Stomach (tissue), 8 donors: ENCODE measurements at regions not wholly inside any gene's neighbourhood (a gene's known extent, or its start where the extent isn't known, plus 50 kb on each side); places are given as distances from the start of the nearest gene placed in this dataset.
"Not testable (repeated sequence)": the region's sequence is repeated elsewhere in the genome, so short reads cannot be mapped to it uniquely, and the experiment has no call there.

ENCODE experiments used
- DNase-seq, 2 donors: peaks; one replicate each; pipeline versions ENCODE4 v3.0.0 to v3.0.0-alpha.2; 2013 to 2019
- H3K27ac ChIP-seq, 5 donors: fragments of 200-600 bp in 4 of 5; sonication (generic) in 4 of 5; one replicate each; pipeline ENCODE4 v1.5.1; 2013 to 2019; ENCODE audit warnings: mild to moderate bottlenecking in 1 of 5, moderate library complexity in 1 of 5
- H3K27me3 ChIP-seq, 3 donors: fragments of 200-600 bp; sonication (generic); one replicate each; pipeline ENCODE4 v1.5.1; 2017 to 2019; ENCODE audit warnings: mixed run types in 1 of 3
- H3K36me3 ChIP-seq, 4 donors: fragments of 200-600 bp; sonication (generic); 1 replicate in 3 of 4; 2 replicates in 1 of 4; pipeline ENCODE4 v1.5.1; 2016 to 2019
- H3K4me1 ChIP-seq, 4 donors: fragments of 200-600 bp; sonication (generic); one replicate each; pipeline ENCODE4 v1.5.1; 2016 to 2019
- H3K4me3 ChIP-seq, 4 donors: fragments of 200-600 bp; sonication (generic) in 3 of 4; one replicate each; pipeline ENCODE4 v1.5.1; 2016 to 2019; ENCODE audit warnings: mild to moderate bottlenecking in 1 of 4
- H3K9me3 ChIP-seq, 4 donors: fragments of 200-600 bp; sonication (generic); one replicate each; pipeline ENCODE4 v1.5.1; 2016 to 2019
- EP300 ChIP-seq: sonication (generic); formaldehyde crosslinking; IDR thresholded peaks from one replicate; pipeline ENCODE4 v1.6.1; 2017; ENCODE audit warnings: antibody characterized with exemption
- POLR2A ChIP-seq, 4 donors: fragments of 450-650 bp; IDR thresholded peaks; one replicate each; pipeline ENCODE4 v1.6.1; 2016; ENCODE audit warnings: antibody characterized with exemption in 4 of 4, control low read depth in 2 of 4, mild to moderate bottlenecking in 1 of 4, moderate library complexity in 1 of 4
- POLR2AphosphoS5 ChIP-seq, 3 donors: sonication (generic); formaldehyde crosslinking; IDR thresholded peaks; one replicate each; pipeline ENCODE4 v1.6.1; 2016; ENCODE audit warnings: antibody characterized with exemption in 3 of 3
- WGBS, 5 donors: extraction: QIAGEN DNeasy Blood & Tissue Kit in 3 of 5; methylation state at CpG; one replicate each; pipeline versions ENCODE4 v1.1.5 to v1.1.7; 2013 to 2018; 5-methylcytosine and 5-hydroxymethylcytosine counted together
- intact Hi-C: fragments of 100-400 bp; cut with DNase I; formaldehyde crosslinking; loops from one replicate; pipeline ENCODE4 v1.15.1; 2023; ENCODE audit warnings: low total_unique reads
- TF ChIP-seq, protein P1 (sequence below), 7 experiments: fragments of 450-650 bp in 4 of 7; fragments of 200-600 bp in 3 of 7; sonication (generic) in 3 of 7; IDR thresholded peaks; one replicate each; pipeline ENCODE4 v1.5.1; 2016 to 2019; ENCODE audit warnings: antibody characterized with exemption in 7 of 7, control low read depth in 2 of 7, mild to moderate bottlenecking in 1 of 7
- donor health status: healthy with polysubstance abuse.
- donor health status: Bipolar disorder and iron deficiency.
- donor health status: healthy.

DNA sequence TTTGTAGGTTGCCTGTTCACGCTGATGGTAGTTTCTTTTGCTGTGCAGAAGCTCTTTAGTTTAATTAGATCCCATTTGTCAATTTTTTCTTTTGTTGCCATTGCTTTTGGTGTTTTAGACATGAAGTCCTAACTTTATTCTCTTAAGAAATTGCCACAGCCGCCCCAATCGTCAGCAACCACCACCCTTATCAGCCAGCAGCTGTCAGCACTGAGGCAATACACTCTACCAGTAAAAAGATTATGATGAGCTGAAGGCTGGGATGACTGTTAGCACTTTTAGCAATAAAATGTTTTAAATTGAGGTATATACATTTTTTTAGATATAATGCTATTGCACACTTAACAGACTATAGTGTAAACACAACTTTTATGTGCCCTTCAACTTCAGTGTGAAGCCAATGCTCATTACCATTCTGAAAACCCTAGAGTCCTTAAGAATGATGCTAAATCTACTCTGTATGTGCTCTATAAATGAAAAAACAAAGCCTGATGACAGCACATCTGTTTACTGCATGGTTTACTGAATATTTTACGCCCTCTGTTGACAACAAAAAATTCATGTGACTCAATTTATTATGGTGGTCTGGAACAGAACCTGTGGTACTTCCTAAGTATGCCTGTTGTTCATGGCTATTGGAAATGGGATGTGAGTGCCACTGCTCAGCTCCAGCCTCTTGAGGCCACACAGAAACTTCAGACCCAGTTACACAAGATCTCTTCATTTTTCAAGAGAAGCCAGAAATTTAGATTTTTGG, 197.4 kb downstream of the DUSP6 start:
- Histone ChIP-seq H3K4me3 (no peak overlapping the region), H3K9me3 (peaks cover 0 to 6% (median 0%) of the 10 kb centered on the region in 4 donors), H3K4me1 (peaks cover 0 to 23% (median 0%) of the 10 kb centered on the region in 4 donors), H3K36me3 (no peaks in the 10 kb centered on the region), H3K27ac (no peak overlapping the region), H3K27me3 (no peaks in the 10 kb centered on the region)
- WGBS, 5 donors: 78 to 91% (median 84%) methylated on average over 3 to 4 of the region's 4 CpGs
- TF ChIP-seq POLR2A (IDR thresholded peaks at IDR 0.05): no peak
- no peak for TF ChIP-seq POLR2AphosphoS5 (IDR thresholded peaks at IDR 0.05)
- TF ChIP-seq, protein P1, sequence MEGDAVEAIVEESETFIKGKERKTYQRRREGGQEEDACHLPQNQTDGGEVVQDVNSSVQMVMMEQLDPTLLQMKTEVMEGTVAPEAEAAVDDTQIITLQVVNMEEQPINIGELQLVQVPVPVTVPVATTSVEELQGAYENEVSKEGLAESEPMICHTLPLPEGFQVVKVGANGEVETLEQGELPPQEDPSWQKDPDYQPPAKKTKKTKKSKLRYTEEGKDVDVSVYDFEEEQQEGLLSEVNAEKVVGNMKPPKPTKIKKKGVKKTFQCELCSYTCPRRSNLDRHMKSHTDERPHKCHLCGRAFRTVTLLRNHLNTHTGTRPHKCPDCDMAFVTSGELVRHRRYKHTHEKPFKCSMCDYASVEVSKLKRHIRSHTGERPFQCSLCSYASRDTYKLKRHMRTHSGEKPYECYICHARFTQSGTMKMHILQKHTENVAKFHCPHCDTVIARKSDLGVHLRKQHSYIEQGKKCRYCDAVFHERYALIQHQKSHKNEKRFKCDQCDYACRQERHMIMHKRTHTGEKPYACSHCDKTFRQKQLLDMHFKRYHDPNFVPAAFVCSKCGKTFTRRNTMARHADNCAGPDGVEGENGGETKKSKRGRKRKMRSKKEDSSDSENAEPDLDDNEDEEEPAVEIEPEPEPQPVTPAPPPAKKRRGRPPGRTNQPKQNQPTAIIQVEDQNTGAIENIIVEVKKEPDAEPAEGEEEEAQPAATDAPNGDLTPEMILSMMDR (IDR thresholded peaks at IDR 0.05): no peak
- no peak for TF ChIP-seq EP300
- intact Hi-C loops: no loop called here
- DNase-seq: no peak

DNA sequence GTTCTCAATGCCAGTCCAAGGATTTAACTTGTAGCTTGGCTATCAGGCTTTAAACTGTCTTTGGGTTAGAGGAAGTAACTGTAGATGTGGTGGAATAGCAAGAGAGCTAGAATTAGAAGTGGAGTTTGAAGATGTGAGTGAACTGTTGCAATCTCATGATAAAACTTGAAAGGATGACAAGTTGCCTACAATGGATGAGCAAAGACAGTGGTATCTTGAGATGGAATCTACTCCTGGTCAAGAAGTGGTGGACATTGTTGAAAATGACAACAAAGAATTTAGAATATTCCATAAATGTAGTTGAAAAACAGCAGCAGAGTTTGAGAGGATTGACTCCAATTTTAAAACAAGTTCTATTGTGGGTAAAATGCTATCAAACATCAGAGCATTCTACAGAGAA, 199.0 kb downstream of the DUSP6 start:
- H3K9me3 ChIP-seq: peaks cover 0 to 6% (median 0%) of the 10 kb centered on the region in 4 donors
- intact Hi-C loops: no loop called here
- DNase-seq: no peak
- no peaks in the 10 kb centered on the region for H3K36me3 ChIP-seq
- H3K27ac ChIP-seq: no peak overlapping the region
- TF ChIP-seq POLR2A (IDR thresholded peaks at IDR 0.05) (no peak), EP300 (no peak), POLR2AphosphoS5 (IDR thresholded peaks at IDR 0.05) (no peak)
- TF ChIP-seq, protein P1 (IDR thresholded peaks at IDR 0.05): no peak
- no peak overlapping the region for H3K4me3 ChIP-seq
- H3K27me3 ChIP-seq: no peaks in the 10 kb centered on the region
- peaks cover 0 to 19% (median 0%) of the 10 kb centered on the region in 4 donors for H3K4me1 ChIP-seq

DNA sequence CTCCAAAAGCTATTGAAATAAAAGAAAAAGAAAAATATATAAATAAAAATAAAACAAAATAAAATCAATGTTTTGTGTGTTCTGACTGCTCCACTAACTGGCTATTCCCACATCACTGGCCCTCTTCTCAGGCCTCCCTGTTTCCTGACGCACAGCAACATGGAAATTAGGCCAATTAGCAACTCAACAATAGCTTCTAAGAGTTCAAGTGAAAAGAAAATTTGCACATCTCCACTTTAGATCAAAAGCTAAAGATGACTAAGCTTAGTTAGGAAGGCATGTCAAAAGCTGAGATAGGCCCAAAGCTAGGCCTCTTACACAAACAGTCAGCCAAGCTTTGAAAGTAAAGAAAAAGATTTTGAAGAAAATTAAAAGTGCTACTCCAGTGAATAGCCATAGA, 200.8 kb downstream of the DUSP6 start:
- H3K4me1 ChIP-seq: peaks cover 0 to 9% (median 0%) of the 10 kb centered on the region in 4 donors
- peaks cover 0 to 6% (median 0%) of the 10 kb centered on the region in 4 donors for H3K9me3 ChIP-seq
- no peaks in the 10 kb centered on the region for H3K27me3 ChIP-seq
- no peak overlapping the region for H3K27ac ChIP-seq
- no peaks in the 10 kb centered on the region for H3K36me3 ChIP-seq
- 89 to 97% (median 93%) methylated on average over 1 of the region's 1 CpG for WGBS, 5 donors
- TF ChIP-seq POLR2AphosphoS5 (IDR thresholded peaks at IDR 0.05) (no peak), POLR2A (IDR thresholded peaks at IDR 0.05) (no peak), EP300 (no peak)
- TF ChIP-seq, protein P1 (IDR thresholded peaks at IDR 0.05): no peak
- intact Hi-C loops: no loop called here
- no peak overlapping the region for H3K4me3 ChIP-seq
- DNase-seq: no peak

DNA sequence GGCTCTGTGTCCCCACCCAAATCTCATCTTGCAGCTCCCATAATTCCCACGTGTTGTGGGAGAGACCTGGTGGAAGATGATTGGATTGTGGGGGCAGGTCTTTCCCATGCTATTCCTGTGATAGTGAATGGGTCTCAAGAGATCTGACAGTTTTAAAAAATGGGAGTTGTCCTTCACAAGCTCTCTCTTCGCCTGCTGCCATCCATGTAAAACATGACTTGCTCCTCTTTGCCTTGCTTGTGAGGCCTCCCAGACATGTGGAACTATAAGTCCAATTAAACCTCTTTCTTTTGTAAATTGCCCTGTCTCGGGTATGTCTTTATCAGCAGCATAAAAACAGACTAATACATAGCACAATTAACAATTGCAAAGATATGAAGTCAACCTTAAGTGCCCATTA, 201.5 kb downstream of the DUSP6 start:
- H3K4me3 ChIP-seq, H3K36me3 ChIP-seq, H3K4me1 ChIP-seq, H3K27me3 ChIP-seq, H3K27ac ChIP-seq, intact Hi-C loops, H3K9me3 ChIP-seq, DNase-seq: not testable (repeated sequence)
- 79 to 93% (median 89%) methylated on average over 3 of the region's 3 CpGs for WGBS, 5 donors

DNA sequence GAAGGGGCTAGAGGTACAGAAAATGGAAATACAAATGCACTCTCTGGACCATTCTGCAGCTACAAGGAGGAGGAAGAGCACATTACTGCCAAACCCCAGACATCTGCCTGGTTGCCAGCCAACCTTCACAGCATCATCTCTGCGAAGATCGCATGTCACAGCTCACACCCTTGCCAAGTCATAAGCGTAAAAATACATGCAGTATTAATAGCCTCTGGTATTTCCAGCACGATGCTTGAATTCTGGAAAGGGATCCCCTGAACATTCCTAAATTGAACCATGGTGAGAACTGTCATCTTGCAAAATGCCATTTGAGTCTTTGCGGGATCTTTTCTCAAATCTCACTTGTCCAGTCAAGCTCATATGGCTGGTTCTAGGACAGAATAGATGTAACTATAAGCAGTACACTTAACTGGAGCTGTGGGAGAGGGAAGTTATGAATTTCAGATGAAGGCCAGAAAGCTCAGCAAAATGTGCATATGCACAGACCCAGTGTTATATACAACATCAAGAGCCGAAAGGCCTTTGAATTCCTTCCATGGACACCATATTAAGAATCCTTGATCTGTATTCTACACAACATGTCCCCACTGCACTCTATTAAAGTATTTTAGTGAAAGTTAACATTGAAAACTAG, 211.6 kb downstream of the DUSP6 start:
- Histone ChIP-seq H3K9me3 (no peaks in the 10 kb centered on the region), H3K4me3 (no peak overlapping the region), H3K27me3 (no peaks in the 10 kb centered on the region), H3K27ac (no peak overlapping the region), H3K4me1 (peaks cover 0 to 3% (median 0%) of the 10 kb centered on the region in 4 donors), H3K36me3 (no peaks in the 10 kb centered on the region)
- peak in 1 of 2 donors; percentile 58 for DNase-seq
- intact Hi-C loops: no loop called here
- TF ChIP-seq EP300 (no peak), POLR2AphosphoS5 (IDR thresholded peaks at IDR 0.05) (no peak), POLR2A (IDR thresholded peaks at IDR 0.05) (no peak)
- TF ChIP-seq, protein P1 (IDR thresholded peaks at IDR 0.05): no peak
- WGBS, 5 donors: 69 to 84% (median 81%) methylated on average over 6 of the region's 6 CpGs
